HCEC 1CT (cell line): ENCODE measurements at regions not wholly inside any gene's neighbourhood (a gene's known extent, or its start where the extent isn't known, plus 50 kb on each side); places are given as distances from the start of the nearest gene placed in this dataset.
"Not testable (repeated sequence)": the region's sequence is repeated elsewhere in the genome, so short reads cannot be mapped to it uniquely, and the experiment has no call there.

Source experiments
- DNase-seq: peaks from one replicate; pipeline ENCODE4 v3.0.0-alpha.2; 2017

GRCh38 chr9:81058782-81059181 is 630.6 kb downstream of the TLE1 start:
- no peak for DNase-seq

- DNase-seq: no peak
Measured at GRCh38 chr9:81053298-81054025, 635.9 kb downstream of the TLE1 start.

GRCh38 chr9:81052846-81053245 is 636.5 kb downstream of the TLE1 start:
- DNase-seq: peak; percentile 69

- DNase-seq: no peak
Measured at GRCh38 chr9:81047280-81047679, 642.1 kb downstream of the TLE1 start.

GRCh38 chr9:81045658-81046057 is 643.7 kb downstream of the TLE1 start:
- DNase-seq: no peak

GRCh38 chr9:81037889-81038288 is 651.5 kb downstream of the TLE1 start:
- no peak for DNase-seq

- DNase-seq: no peak
Measured at GRCh38 chr9:81035601-81036000, 653.7 kb downstream of the TLE1 start.

GRCh38 chr9:81035171-81035570 is 654.2 kb downstream of the TLE1 start:
- peak; percentile 61 for DNase-seq

- no peak for DNase-seq
Measured at GRCh38 chr9:81032831-81033230, 656.5 kb downstream of the TLE1 start.

GRCh38 chr9:81032030-81032572 is 657.2 kb downstream of the TLE1 start:
- DNase-seq: peak; percentile 88

GRCh38 chr9:81031422-81032029 is 657.8 kb downstream of the TLE1 start:
- peak; percentile 55 for DNase-seq

- no peak for DNase-seq
Measured at GRCh38 chr9:81030027-81030426, 659.3 kb downstream of the TLE1 start.

- peak; percentile 98 for DNase-seq
Measured at GRCh38 chr9:81028504-81028903, 660.8 kb downstream of the TLE1 start.

- DNase-seq: no peak
Measured at GRCh38 chr9:81022177-81022576, 667.2 kb downstream of the TLE1 start.

- DNase-seq: not testable (repeated sequence)
Measured at GRCh38 chr9:81014945-81015344, 674.4 kb downstream of the TLE1 start.

GRCh38 chr9:81013191-81013590 is 676.2 kb downstream of the TLE1 start:
- not testable (repeated sequence) for DNase-seq

GRCh38 chr9:81002906-81003305 is 686.4 kb downstream of the TLE1 start:
- DNase-seq: no peak

GRCh38 chr9:81002242-81002641 is 687.1 kb downstream of the TLE1 start:
- DNase-seq: no peak

- peak; percentile 64 for DNase-seq
Measured at GRCh38 chr9:80995759-80996158, 693.6 kb downstream of the TLE1 start.

- DNase-seq: peak; percentile 84
Measured at GRCh38 chr9:80994892-80995291, 694.5 kb downstream of the TLE1 start.

GRCh38 chr9:80985595-80985994 is 703.8 kb downstream of the TLE1 start:
- not testable (repeated sequence) for DNase-seq

- no peak for DNase-seq
Measured at GRCh38 chr9:80976403-80976802, 712.9 kb downstream of the TLE1 start.

GRCh38 chr9:80970377-80970776 is 719.0 kb downstream of the TLE1 start:
- not testable (repeated sequence) for DNase-seq

- DNase-seq: peak; percentile 84
Measured at GRCh38 chr9:80968611-80969010, 720.7 kb downstream of the TLE1 start.
